PC-9 (cell line): ENCODE measurements at regions not wholly inside any gene's neighbourhood (a gene's known extent, or its start where the extent isn't known, plus 50 kb on each side); places are given as distances from the start of the nearest gene placed in this dataset.

Experiments used
- BruUV-seq: library from RNA; stranded (reverse); fragments of 400-500 nt; replicated peaks from 2 replicates; lab custom pipeline; 2021; lab: Mats Ljungman, UMichigan
- CTCF ChIA-PET: fragments of 300-600 bp; sonication (Branson Sonifier 250); formaldehyde crosslinking; loops from one replicate; lab custom pipeline; 2022; ENCODE audit warnings: antibody characterized with exemption; lab: Charles Lee
- POLR2A ChIA-PET: fragments of 300-600 bp; sonication (Branson Sonifier 250); formaldehyde crosslinking; loops from one replicate; lab custom pipeline; 2022; ENCODE audit warnings: antibody characterized with exemption; ENCODE audit not compliant: unreplicated experiment; lab: Charles Lee
- DNase-seq, 2 experiments: peaks; one replicate each; pipeline versions ENCODE4 v3.0.0 to v3.0.0-alpha.2; 2015 to 2022; ENCODE audit warnings: mixed read lengths in 1 of 2
- H2AFZ ChIP-seq: fragments of 200-600 bp; sonication (generic); 2 replicates; pipeline ENCODE4 v1.8.1; 2017; ENCODE audit warnings: antibody characterized with exemption
- H3F3A ChIP-seq: fragments of 200-600 bp; sonication (generic); 2 replicates; pipeline ENCODE4 v1.8.1; 2017; ENCODE audit warnings: antibody characterized with exemption, mild to moderate bottlenecking, low read depth; ENCODE audit not compliant: insufficient read depth
- H3K27ac ChIP-seq: fragments of 200-600 bp; sonication (generic); 2 replicates; pipeline ENCODE4 v1.6.1; 2016; ENCODE audit warnings: mixed run types
- H3K27me3 ChIP-seq: fragments of 200-600 bp; sonication (generic); 2 replicates; pipeline ENCODE4 v1.6.1; 2016; ENCODE audit warnings: low read depth, mixed run types; ENCODE audit not compliant: insufficient read depth
- H3K36me3 ChIP-seq: fragments of 200-600 bp; sonication (generic); 2 replicates; pipeline ENCODE4 v1.6.1; 2016; ENCODE audit warnings: low read depth, mixed run types
- H3K4me1 ChIP-seq: fragments of 200-600 bp; sonication (generic); replicated peaks from 2 replicates; pipeline ENCODE4 v1.6.1; 2016; ENCODE audit warnings: mixed run types; ENCODE audit not compliant: insufficient read depth
- H3K4me2 ChIP-seq: fragments of 200-600 bp; sonication (generic); 2 replicates; pipeline ENCODE4 v1.6.1; 2017; ENCODE audit warnings: mixed run types
- H3K4me3 ChIP-seq: fragments of 200-600 bp; sonication (generic); 2 replicates; pipeline ENCODE4 v1.6.1; 2016; ENCODE audit warnings: mixed run types
- H3K79me2 ChIP-seq: fragments of 200-600 bp; sonication (generic); 2 replicates; pipeline ENCODE4 v1.6.1; 2017; ENCODE audit warnings: low read depth, mixed run types
- H3K9me2 ChIP-seq: fragments of 200-600 bp; sonication (generic); 2 replicates; pipeline ENCODE4 v1.8.1; 2017; ENCODE audit warnings: mild to moderate bottlenecking; ENCODE audit not compliant: insufficient read depth
- H3K9me3 ChIP-seq: fragments of 200-600 bp; sonication (generic); 2 replicates; pipeline ENCODE4 v1.8.1; 2016; ENCODE audit warnings: low read depth; ENCODE audit not compliant: insufficient read depth
- H4K20me1 ChIP-seq: fragments of 200-600 bp; sonication (generic); 2 replicates; pipeline ENCODE4 v1.8.1; 2017; ENCODE audit not compliant: insufficient read depth
- EZH2 ChIP-seq: fragments of 200-600 bp; sonication (generic); IDR thresholded peaks from 2 replicates; pipeline ENCODE4 v1.8.0; 2017; ENCODE audit warnings: antibody characterized with exemption, low read depth
- intact Hi-C: fragments of 100-400 bp; cut with micrococcal nuclease; formaldehyde crosslinking; loops from one replicate; pipeline ENCODE4 v1.10.0; 2022; ENCODE audit not compliant: unreplicated experiment
- TF ChIP-seq, protein P1 (sequence below): fragments of 200-600 bp; sonication (generic); conservative IDR thresholded peaks from 2 replicates; pipeline ENCODE4 v1.6.1; 2017; ENCODE audit warnings: mixed run types, antibody characterized with exemption, mild to moderate bottlenecking, moderate library complexity

DNA sequence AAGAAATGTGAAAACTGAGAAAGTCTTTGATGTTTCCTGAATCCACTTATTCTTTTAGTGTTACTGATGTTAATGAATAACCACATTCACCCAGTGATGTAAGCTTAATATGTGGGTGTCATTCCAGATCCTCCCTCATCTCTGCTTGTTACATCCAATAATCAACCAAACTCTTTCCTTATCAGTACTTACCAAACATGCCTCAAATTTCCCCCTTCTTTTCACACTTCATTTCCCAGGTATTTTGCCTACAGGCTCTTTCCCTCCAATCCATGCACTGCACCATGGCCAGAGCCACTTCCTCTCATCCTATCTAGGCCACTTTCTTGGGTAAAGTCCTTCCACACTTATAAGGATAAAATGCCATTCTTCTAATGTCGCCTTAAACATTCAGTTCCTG lies 451.5 kb downstream of the NPIPA7 start:
- H3K9me3 ChIP-seq: no peaks in the 10 kb centered on the region
- H3K4me2 ChIP-seq: no peak overlapping the region
- no peaks in the 10 kb centered on the region for H3K4me1 ChIP-seq
- CTCF ChIA-PET: no interaction called here
- no peaks in the 10 kb centered on the region for H3K79me2 ChIP-seq
- intact Hi-C loops: no loop called here
- H3K9me2 ChIP-seq: no peaks in the 10 kb centered on the region
- H3K4me3 ChIP-seq: no peak overlapping the region
- no peaks in the 10 kb centered on the region for H3K27me3 ChIP-seq
- BruUV-seq: no TSS peak
- no peak for DNase-seq
- no peak for TF ChIP-seq EZH2
- TF ChIP-seq, protein P1, sequence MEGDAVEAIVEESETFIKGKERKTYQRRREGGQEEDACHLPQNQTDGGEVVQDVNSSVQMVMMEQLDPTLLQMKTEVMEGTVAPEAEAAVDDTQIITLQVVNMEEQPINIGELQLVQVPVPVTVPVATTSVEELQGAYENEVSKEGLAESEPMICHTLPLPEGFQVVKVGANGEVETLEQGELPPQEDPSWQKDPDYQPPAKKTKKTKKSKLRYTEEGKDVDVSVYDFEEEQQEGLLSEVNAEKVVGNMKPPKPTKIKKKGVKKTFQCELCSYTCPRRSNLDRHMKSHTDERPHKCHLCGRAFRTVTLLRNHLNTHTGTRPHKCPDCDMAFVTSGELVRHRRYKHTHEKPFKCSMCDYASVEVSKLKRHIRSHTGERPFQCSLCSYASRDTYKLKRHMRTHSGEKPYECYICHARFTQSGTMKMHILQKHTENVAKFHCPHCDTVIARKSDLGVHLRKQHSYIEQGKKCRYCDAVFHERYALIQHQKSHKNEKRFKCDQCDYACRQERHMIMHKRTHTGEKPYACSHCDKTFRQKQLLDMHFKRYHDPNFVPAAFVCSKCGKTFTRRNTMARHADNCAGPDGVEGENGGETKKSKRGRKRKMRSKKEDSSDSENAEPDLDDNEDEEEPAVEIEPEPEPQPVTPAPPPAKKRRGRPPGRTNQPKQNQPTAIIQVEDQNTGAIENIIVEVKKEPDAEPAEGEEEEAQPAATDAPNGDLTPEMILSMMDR: no peak
- H3K27ac ChIP-seq: no peak overlapping the region
- no peaks in the 10 kb centered on the region for H3F3A ChIP-seq
- H2AFZ ChIP-seq: no peak overlapping the region
- no peaks in the 10 kb centered on the region for H3K36me3 ChIP-seq
- no peaks in the 10 kb centered on the region for H4K20me1 ChIP-seq
- POLR2A ChIA-PET: no interaction called here

DNA sequence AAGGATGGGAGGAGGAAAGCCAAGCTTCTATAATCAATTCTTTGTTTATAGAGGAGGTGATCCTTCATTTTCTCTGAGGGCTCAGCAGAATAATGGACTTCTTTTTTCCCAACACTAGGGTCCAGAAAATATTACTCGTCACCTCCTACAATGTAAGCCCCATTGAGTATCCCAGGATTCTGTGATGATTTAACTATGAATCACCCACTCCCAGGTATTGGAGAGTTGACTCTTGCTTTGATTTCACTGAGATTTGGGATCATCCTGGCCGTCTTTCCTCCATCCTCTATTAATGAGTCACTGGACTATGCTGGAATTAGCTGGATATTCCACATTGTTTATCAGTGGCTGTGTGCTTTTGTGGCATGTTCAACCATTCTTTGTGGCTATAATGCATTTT lies 452.0 kb downstream of the NPIPA7 start:
- intact Hi-C loops: no loop called here
- Histone ChIP-seq H3K4me2 (no peak overlapping the region), H3K36me3 (no peaks in the 10 kb centered on the region), H4K20me1 (no peaks in the 10 kb centered on the region), H3K4me3 (no peak overlapping the region), H3K27me3 (no peaks in the 10 kb centered on the region), H3K79me2 (no peaks in the 10 kb centered on the region), H2AFZ (no peak overlapping the region), H3K27ac (no peak overlapping the region), H3F3A (no peaks in the 10 kb centered on the region), H3K9me3 (no peaks in the 10 kb centered on the region), H3K9me2 (no peaks in the 10 kb centered on the region), H3K4me1 (no peaks in the 10 kb centered on the region)
- POLR2A ChIA-PET: no interaction called here
- BruUV-seq: no TSS peak
- CTCF ChIA-PET: interaction anchor here (0.5 kb wide), 1 partner anchor 1090 kb away, joined by 3 read pairs; no protein-coding TSS in a partner anchor
- TF ChIP-seq, protein P1: no peak
- no peak for TF ChIP-seq EZH2
- DNase-seq: no peak

DNA sequence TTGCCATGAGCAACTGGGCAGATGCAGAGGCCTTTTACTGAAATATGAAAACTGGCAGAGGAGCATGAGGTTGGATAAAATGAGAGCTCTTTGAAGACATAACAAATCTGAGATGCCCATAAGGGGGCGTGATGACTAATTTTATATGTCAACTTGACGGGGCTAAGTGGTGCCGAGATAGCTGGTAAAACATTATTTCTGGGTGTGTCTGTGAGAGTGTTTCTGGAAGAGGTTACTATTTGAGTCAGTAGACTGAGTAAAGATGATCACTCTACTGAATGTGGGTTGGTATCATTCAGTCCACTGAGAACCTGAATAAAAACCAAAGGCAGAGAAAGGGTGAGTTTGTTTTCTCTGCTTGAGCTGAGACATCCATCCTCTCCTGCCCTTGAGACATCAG lies 454.2 kb downstream of the NPIPA7 start:
- H3K27me3 ChIP-seq: no peaks in the 10 kb centered on the region
- H3F3A ChIP-seq: no peaks in the 10 kb centered on the region
- no peak overlapping the region for H3K4me2 ChIP-seq
- H3K9me2 ChIP-seq: no peaks in the 10 kb centered on the region
- H3K4me3 ChIP-seq: no peak overlapping the region
- no peaks in the 10 kb centered on the region for H3K36me3 ChIP-seq
- ChIA-PET CTCF (no interaction called here), POLR2A (no interaction called here)
- DNase-seq: no peak
- no peaks in the 10 kb centered on the region for H3K79me2 ChIP-seq
- no TSS peak for BruUV-seq
- TF ChIP-seq, protein P1: no peak
- TF ChIP-seq EZH2: no peak
- intact Hi-C loops: no loop called here
- no peak overlapping the region for H2AFZ ChIP-seq
- no peak overlapping the region for H3K27ac ChIP-seq
- H3K9me3 ChIP-seq: no peaks in the 10 kb centered on the region
- H4K20me1 ChIP-seq: no peaks in the 10 kb centered on the region
- no peaks in the 10 kb centered on the region for H3K4me1 ChIP-seq
